GM18907 (cell line): ENCODE measurements at regions not wholly inside any gene's neighbourhood (a gene's known extent, or its start where the extent isn't known, plus 50 kb on each side); places are given as distances from the start of the nearest gene placed in this dataset.
"Not testable (repeated sequence)": the region's sequence is repeated elsewhere in the genome, so short reads cannot be mapped to it uniquely, and the experiment has no call there.

Source experiments
- ATAC-seq: cut with Tn5 transposase; IDR thresholded peaks from one replicate; pipeline ENCODE4 v1.9.1; 2021; ENCODE audit warnings: mild to moderate bottlenecking, moderate library complexity; ENCODE audit not compliant: unreplicated experiment

DNA sequence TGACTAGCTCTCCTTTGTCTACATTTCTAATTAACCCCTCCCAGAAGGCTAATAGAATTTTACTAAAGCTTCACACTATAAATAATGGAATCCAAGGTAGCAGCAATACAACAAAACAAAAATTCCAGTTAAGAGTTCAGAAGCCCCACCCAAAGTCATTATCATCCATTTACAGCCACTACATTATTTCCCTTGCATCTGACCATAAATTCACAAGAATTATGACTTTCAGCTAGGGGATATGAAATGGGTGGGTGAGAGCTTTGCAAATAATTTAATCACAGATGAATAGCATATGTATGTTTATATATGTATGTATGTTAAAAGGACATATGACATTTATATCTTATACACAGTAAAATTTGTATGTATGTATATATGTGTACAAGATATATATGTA lies 65.3 kb upstream of the PTGDR start:
- no peak for ATAC-seq

GRCh38 chr14:52190337-52190931 lies 77.1 kb upstream of the PTGDR start:
- no peak for ATAC-seq

- no peak for ATAC-seq
These were observed 78.2 kb upstream of the PTGDR start for GRCh38 chr14:52189325-52189724.

GRCh38 chr14:52188381-52188780 lies 79.1 kb upstream of the PTGDR start:
- ATAC-seq, result no peak

- ATAC-seq, result no peak
These were observed 82.3 kb upstream of the PTGDR start for GRCh38 chr14:52185178-52185577.

DNA sequence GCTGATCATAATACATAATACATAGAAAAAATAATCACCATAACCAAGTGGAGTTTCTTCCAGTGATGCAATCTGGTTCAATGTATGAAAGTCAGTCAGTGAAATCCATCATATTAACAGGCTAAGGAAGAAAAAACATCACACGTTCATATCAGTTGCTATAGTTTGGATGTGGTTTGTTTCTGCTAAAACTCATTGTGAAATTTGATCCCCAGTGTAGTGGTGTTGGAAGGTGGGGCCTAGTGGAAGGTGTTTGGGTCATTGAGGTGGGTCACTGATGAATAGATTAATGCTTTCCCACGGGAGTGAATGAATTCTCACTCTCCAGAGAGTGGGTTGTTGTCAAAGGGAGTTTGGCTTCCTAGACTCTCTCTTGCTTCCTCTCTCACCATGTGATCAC lies 84.6 kb upstream of the PTGDR start:
- no peak for ATAC-seq

DNA sequence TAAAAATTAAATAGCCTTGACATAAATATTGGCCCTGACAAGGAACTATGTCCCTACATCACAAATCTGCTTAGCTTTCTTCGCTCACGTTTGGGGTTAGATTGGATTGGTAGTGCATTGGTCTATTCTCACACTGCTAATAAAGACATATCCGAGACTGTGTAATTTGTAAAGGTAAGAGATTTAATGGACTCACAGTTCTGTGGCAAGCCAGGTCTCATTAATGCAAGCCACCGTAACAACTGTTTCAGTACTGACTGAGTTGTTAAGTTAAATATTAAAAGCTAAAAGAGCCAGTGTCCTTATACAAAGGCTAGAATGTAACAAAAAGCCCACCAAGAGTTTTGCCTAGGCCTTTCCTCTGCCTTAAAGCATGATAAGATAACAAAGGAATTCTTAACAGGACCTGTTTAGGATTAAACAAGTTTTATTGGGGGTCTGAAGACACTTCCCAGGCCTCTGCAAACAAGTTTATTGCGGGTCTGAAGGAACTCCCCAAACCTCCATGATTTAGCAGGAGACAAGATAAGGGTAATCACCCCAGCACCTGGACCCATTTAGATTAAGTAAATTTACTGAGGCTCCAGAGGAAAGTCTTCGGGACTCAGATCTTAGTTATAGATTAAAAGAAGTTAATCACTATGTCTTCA lies 88.2 kb upstream of the PTGDR start:
- no peak for ATAC-seq

GRCh38 chr14:52175982-52176502 lies 91.5 kb upstream of the PTGDR start:
- peak; percentile 91 for ATAC-seq

DNA sequence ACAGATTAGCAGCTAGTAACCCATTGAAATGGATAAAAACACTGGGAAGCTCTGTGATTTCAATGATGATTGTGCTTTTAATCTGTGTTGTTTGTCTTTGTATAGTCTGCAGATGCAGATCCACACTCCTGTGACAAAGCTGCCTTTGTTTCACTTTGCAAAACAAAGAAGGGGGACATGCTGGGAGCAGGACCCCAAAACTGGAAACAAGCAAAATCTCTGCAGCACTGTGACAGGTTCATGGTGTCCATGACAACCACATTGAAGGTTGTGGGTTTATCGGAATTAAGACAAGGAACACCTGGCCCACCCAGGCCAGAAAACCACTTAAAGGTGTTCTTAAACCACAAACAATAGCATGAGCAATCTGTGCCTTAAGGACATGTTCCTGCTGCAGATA lies 95.6 kb upstream of the PTGDR start:
- ATAC-seq, result not testable (repeated sequence)

DNA sequence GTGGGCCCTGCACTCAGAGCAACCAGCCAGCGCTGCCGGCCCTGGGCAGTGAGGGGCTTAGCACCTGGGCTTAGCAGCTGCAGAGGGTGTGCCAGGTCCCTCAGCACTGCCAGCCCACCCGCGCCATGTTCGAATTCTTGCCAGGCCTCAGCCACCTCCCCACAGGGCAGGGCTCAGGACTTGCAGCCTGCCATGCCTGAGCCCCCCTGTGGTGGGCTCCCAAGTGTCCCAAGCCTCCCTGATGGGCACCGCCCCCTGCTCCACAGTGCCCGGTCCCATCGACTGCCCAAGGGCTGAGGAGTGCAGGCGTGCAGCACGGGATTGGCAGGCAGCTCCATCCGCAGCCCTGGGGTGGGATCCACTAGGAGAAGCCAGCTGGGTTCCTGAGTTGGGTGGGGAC lies 98.0 kb upstream of the NID2 start:
- no peak for ATAC-seq

DNA sequence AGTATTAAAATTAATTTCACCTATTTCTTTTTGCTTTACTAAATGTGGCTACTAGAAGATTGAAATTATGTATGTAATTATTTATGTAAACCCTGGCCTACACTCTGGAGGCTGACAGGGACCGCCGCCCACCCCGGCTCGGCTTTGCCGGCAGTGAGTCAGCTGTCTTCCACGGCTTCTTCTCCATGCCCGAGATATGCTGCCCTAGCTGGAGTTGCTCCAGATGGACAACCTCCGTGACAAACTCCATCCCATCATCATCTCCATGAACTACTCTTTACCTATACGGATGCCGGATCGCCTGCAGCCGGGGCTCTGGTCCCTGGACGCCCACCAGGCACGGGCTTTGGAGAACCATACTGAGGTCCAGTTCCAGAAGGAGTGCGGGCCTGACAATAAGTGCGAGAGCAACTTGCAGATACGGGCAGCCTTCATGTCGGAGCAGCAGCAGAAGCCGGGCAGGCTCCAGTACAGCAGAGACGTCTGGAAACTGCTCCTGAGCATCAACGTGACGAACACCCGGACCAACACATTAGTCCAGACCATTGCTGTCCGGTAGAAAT lies 86.9 kb upstream of the NID2 start:
- no peak for ATAC-seq

DNA sequence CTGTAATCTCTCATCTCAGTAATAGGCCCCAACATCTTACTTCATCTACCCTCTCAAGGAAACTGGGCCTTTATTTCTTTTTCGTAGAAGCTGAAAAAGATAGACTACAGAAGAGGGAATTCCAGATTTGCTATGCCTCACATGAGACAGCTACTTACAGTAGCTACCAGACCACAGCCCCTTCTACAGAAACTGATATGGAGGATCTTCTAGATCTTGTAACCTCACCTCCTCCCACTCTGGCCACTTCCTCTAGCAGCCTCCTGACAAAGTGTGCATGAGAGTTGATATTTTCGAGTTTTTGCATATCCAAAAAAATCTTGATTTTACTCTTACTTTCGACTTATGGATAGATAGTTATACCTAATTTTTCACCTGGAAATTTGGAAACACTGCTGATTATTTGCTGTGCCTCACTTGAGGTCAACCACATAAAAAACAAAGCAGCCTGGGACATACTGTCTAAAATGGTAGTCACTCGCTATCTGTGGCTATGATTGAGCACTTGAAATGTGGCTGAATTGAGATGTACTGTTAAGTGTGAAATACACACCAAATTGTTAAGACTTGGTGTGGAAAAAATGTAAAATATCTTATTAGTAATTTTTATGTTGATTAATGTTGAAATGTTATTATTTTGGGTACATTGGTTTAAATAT lies 86.3 kb upstream of the NID2 start:
- no peak for ATAC-seq

- no peak for ATAC-seq
These were observed 85.1 kb upstream of the NID2 start for GRCh38 chr14:52153939-52154338.

DNA sequence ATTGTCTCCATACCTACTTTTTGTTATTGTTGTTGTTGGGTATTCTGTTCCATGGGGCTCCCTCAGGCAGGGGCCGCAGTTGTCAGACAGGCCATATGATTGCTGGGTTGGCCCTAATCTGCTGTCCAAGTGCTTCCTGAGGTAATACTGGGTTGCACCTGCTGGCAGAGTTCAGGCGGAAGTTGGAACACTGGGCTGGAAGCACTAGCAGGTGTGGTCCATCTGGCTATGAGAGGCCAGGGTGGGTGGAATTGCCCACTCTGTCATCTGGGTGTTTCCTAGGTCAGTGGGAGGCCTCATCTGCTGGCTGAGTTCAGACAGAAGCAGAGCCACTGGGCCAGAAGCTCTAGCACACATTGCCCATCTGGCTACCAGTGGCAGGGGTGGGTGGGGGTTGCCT lies 81.3 kb upstream of the NID2 start:
- ATAC-seq, result no peak

DNA sequence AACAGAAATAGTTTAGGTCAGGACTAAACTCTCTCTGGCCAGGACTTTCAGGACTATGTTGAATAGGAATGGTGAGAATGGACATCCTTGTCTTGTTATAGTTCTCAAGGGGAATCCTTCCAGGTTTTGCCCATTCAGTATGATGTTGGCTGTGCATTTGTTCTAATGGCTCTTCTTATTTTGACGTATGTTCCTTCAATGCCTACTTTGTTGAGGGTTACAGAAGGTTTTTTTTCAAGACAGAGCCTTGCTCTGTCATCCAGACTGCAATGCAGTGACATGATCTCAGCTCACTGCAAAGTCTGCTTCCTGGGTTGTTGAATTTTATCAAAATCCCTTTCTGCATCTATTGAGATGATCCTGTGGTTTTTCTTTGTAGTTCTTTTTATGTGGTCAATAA lies 79.5 kb upstream of the NID2 start:
- no peak for ATAC-seq

GRCh38 chr14:52146504-52146903 lies 77.6 kb upstream of the NID2 start:
- no peak for ATAC-seq

- ATAC-seq, result not testable (repeated sequence)
These were observed 75.2 kb upstream of the NID2 start for GRCh38 chr14:52144099-52144498.

- ATAC-seq, result no peak
These were observed 73.6 kb upstream of the NID2 start for GRCh38 chr14:52142504-52142903.

DNA sequence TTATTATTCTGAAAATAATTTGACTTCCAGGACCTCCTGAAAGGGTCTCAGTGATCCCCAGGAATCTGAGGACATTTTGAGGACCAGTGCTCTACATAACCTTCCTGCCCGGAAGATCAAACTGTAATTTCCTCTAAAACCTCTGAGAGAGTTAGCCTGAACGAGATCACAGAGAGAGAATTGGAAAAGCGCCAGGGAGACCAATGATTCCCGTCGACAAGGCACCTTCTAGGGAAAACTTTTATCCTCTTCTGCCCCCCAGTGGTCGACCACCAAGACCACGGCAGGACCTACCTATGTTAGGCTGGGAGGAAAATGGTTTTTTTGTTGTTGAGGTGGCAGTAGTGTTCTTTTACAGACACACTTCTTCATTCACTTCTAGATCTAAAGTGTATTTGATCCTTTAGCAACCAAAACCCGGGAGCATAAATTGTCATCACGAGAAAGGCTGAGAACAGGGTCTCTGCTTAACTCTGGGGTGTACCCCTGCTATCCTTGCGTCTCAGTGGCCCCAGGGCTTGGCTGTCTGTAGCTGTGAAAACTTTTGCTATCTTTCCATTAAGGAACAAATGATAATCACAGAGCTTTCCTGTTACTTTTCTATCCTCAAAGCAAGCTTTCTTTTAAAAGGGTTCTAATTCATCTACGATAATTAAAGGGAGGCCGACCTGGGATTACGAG lies 62.9 kb upstream of the NID2 start:
- ATAC-seq, result no peak

DNA sequence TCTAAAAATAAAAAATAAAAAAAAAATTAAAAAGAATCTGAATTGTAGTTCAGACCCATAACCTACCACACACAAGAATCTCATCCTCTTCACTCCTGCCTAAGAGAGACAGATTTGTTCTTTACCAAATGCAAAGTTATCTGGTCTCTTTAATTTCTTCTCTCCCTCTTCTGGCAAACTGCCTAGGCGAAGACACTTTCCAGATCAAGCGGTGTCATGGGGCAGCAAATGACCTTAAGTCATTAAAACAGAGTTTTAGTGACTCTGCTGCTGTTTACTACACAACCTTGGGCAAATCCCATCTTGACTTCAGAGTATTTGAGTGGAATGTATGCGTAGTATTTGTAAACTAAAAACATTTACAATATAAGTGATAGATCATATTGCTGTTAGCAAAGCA lies 60.9 kb upstream of the NID2 start:
- ATAC-seq, result no peak

GRCh38 chr14:52125885-52126284 lies 57.0 kb upstream of the NID2 start:
- ATAC-seq, result no peak
